ENCODE measurements at regions not wholly inside any gene's neighbourhood (a gene's known extent, or its start where the extent isn't known, plus 50 kb on each side); places are given as distances from the start of the nearest gene placed in this dataset.

DNA sequence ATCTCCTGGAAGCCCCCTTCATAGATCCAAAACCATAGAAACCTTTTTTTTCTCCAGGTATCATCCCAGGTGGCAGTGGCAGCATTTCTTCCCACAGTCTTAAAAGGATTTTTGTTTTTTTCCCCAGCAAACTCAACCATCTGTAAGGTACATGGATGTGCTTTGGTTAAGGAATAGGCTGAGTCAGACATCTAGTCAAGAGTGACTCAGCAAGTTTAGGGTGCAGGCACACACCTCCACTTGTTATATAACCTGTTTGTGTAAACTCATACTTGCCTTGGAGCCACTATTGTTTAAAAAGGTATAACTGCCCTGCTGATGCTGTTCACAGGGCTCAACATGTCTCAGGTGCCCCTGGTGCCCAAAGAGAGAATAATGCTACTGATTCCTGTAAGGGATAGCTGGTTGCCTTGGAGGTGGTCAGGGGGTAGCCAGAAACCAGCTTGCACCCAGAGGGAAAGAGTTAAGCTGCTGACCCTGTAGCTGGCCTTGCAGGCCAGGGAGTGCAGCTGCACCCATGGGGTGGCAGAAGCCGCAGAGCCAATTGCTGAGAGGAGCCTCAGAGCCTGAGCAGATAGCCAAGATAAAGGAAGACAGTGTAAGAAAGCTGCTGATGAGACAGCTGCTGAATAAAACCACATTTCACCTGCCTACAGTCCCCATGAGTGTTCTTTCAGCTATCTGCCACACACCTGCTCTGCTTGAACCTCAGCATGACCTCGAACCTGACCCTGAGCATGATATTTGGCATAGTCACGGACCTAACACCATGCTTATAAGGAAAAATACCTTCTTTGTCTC, 1726.1 kb upstream of the RAG2 start:
- POLR2A ChIA-PET = no interaction called here

DNA sequence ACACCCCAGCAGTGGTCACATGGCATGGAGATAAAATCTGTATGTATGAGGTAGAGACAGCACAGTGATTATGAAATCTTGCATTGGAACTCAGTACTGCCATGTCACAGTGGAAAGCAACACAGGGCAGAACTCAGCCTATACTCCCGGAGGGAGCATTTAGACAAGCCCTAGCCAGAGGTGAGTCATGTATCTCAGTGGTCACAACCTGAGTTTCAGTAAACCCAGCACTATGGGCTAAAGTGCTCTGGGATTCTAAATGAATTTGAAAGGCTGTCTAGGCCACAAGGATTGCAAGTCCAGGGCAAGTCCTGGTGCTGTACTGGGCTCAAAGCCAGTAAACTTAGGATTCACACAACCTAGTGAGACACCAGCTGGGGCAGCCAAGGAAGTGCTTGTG, 1717.1 kb upstream of the RAG2 start:
- POLR2A ChIA-PET = no interaction called here
- FAIRE-seq = no peak
- TF ChIP-seq, protein P1, sequence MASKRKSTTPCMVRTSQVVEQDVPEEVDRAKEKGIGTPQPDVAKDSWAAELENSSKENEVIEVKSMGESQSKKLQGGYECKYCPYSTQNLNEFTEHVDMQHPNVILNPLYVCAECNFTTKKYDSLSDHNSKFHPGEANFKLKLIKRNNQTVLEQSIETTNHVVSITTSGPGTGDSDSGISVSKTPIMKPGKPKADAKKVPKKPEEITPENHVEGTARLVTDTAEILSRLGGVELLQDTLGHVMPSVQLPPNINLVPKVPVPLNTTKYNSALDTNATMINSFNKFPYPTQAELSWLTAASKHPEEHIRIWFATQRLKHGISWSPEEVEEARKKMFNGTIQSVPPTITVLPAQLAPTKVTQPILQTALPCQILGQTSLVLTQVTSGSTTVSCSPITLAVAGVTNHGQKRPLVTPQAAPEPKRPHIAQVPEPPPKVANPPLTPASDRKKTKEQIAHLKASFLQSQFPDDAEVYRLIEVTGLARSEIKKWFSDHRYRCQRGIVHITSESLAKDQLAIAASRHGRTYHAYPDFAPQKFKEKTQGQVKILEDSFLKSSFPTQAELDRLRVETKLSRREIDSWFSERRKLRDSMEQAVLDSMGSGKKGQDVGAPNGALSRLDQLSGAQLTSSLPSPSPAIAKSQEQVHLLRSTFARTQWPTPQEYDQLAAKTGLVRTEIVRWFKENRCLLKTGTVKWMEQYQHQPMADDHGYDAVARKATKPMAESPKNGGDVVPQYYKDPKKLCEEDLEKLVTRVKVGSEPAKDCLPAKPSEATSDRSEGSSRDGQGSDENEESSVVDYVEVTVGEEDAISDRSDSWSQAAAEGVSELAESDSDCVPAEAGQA (IDR thresholded peaks at IDR 0.05; ENCODE audit: low read depth) = no peak
- TF ChIP-seq, protein P1 (CRISPR knock-in tag; IDR thresholded peaks at IDR 0.05; ENCODE audit: borderline replicate concordance) = no peak
- TF ChIP-seq YEATS4 (CRISPR knock-in tag; IDR thresholded peaks at IDR 0.05; ENCODE audit: borderline replicate concordance) (no peak), MXD4 (CRISPR knock-in tag; IDR thresholded peaks at IDR 0.05) (no peak), HOXA9 (CRISPR knock-in tag; IDR thresholded peaks at IDR 0.05; ENCODE audit: borderline replicate concordance) (no peak)
- TF ChIP-seq, protein P2, sequence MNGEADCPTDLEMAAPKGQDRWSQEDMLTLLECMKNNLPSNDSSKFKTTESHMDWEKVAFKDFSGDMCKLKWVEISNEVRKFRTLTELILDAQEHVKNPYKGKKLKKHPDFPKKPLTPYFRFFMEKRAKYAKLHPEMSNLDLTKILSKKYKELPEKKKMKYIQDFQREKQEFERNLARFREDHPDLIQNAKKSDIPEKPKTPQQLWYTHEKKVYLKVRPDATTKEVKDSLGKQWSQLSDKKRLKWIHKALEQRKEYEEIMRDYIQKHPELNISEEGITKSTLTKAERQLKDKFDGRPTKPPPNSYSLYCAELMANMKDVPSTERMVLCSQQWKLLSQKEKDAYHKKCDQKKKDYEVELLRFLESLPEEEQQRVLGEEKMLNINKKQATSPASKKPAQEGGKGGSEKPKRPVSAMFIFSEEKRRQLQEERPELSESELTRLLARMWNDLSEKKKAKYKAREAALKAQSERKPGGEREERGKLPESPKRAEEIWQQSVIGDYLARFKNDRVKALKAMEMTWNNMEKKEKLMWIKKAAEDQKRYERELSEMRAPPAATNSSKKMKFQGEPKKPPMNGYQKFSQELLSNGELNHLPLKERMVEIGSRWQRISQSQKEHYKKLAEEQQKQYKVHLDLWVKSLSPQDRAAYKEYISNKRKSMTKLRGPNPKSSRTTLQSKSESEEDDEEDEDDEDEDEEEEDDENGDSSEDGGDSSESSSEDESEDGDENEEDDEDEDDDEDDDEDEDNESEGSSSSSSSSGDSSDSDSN (CRISPR knock-in tag; IDR thresholded peaks at IDR 0.05) = no peak

More for the DNA sequence above, 1726.1 kb upstream of the RAG2 start:
- in situ Hi-C loops (cut with HindIII; ENCODE audit: extremely low pct_ligation_motif_present, low pct_unique_long_range_greater_than_20kb) (no loop called here), intact Hi-C loops (cut with micrococcal nuclease; ENCODE audit: unreplicated experiment) (no loop called here)
- CTCF ChIA-PET (ENCODE audit: low intra/inter-chr PET ratio, low total read pairs) = no interaction called here
- FAIRE-seq = no peak
- Histone ChIP-seq H3K9ac (ENCODE audit: insufficient read depth, low read depth, low read length) (no peak overlapping the region), H3K4me1 (ENCODE audit: insufficient read depth, low read length) (no peaks in the 10 kb centered on the region), H3K4me3 (replicated peaks in 1 of 3; ENCODE audit: insufficient read depth in 1 of 3, low read depth in 2 of 3, low read length in 3 of 3) (no peak overlapping the region), H3K27ac (ENCODE audit: extremely low read length, insufficient read depth, low read length) (no peak overlapping the region), H2AFZ (ENCODE audit: low read length) (no peak overlapping the region), H3K79me2 (ENCODE audit: insufficient read depth, low read length) (no peaks in the 10 kb centered on the region), H4K20me1 (ENCODE audit: insufficient read depth, low read length) (no peaks in the 10 kb centered on the region), H3K36me3 (replicated peaks in 1 of 2; ENCODE audit: control insufficient read depth in 1 of 2, insufficient read depth in 2 of 2, low read length in 2 of 2) (no peaks in the 10 kb centered on the region), H3K9me3 (ENCODE audit: low read length) (peaks cover 79% of the 10 kb centered on the region), H3K27me3 (ENCODE audit: control insufficient read depth in 1 of 2, insufficient read depth in 2 of 2, low read length in 2 of 2) (no peaks in the 10 kb centered on the region), H3K4me2 (ENCODE audit: low read depth, low read length) (no peak overlapping the region)
- DNase-seq (ENCODE audit: low spot score) = no peak
- no peak for ATAC-seq
- peak; percentile 49; the same call in 1 of the 2 replicates for TF ChIP-seq NFE2L2 (IDR thresholded peaks at IDR 0.05; ENCODE audit: low read length)
- no peak for TF ChIP-seq ZNF674 (CRISPR knock-in tag; IDR thresholded peaks at IDR 0.05; ENCODE audit: low read depth)
- peak; percentile 19 to 24; a peak in 1 of 4 replicates for TF ChIP-seq MAFK (conservative IDR thresholded peaks at IDR 0.05 in 1 of 2, IDR thresholded peaks at IDR 0.05 in 1 of 2; ENCODE audit: low read length in 2 of 2)
- no peak for TF ChIP-seq TBX3 (IDR thresholded peaks at IDR 0.05; ENCODE audit: borderline replicate concordance)
- WGBS (ENCODE audit: low lambda C conversion rate) = 3% methylated on average over 3 of the region's 3 CpGs
- BruUV-seq (replicated peaks) = no TSS peak

More for the DNA sequence above, 1717.1 kb upstream of the RAG2 start:
- Histone ChIP-seq H3K79me2 (ENCODE audit: insufficient read depth, low read length) (no peaks in the 10 kb centered on the region), H3K9me3 (ENCODE audit: low read length) (peaks cover 65% of the 10 kb centered on the region), H4K20me1 (ENCODE audit: insufficient read depth, low read length) (no peaks in the 10 kb centered on the region), H3K36me3 (replicated peaks in 1 of 2; ENCODE audit: control insufficient read depth in 1 of 2, insufficient read depth in 2 of 2, low read length in 2 of 2) (no peaks in the 10 kb centered on the region), H3K4me2 (ENCODE audit: low read depth, low read length) (no peak overlapping the region), H3K27ac (ENCODE audit: extremely low read length, insufficient read depth, low read length) (no peak overlapping the region), H3K4me1 (ENCODE audit: insufficient read depth, low read length) (no peaks in the 10 kb centered on the region), H3K9ac (ENCODE audit: insufficient read depth, low read depth, low read length) (no peak overlapping the region), H2AFZ (ENCODE audit: low read length) (no peak overlapping the region), H3K27me3 (ENCODE audit: control insufficient read depth in 1 of 2, insufficient read depth in 2 of 2, low read length in 2 of 2) (no peaks in the 10 kb centered on the region), H3K4me3 (replicated peaks in 1 of 3; ENCODE audit: insufficient read depth in 1 of 3, low read depth in 2 of 3, low read length in 3 of 3) (no peak overlapping the region)
- 0% methylated on average over 1 of the region's 1 CpG for WGBS (ENCODE audit: low lambda C conversion rate)
- ATAC-seq = no peak
- no TSS peak for BruUV-seq (replicated peaks)
- intact Hi-C loops (cut with micrococcal nuclease; ENCODE audit: unreplicated experiment) (no loop called here), in situ Hi-C loops (cut with HindIII; ENCODE audit: extremely low pct_ligation_motif_present, low pct_unique_long_range_greater_than_20kb) (no loop called here)
- no peak for DNase-seq (ENCODE audit: low spot score)
- CTCF ChIA-PET (ENCODE audit: low intra/inter-chr PET ratio, low total read pairs) = no interaction called here

All from HepG2 (cell line).